ENCODE measurements at regions not wholly inside any gene's neighbourhood (a gene's known extent, or its start where the extent isn't known, plus 50 kb on each side); places are given as distances from the start of the nearest gene placed in this dataset.
"Not testable (repeated sequence)": the region's sequence is repeated elsewhere in the genome, so short reads cannot be mapped to it uniquely, and the experiment has no call there.

GRCh38 chr2:242053921-242054320 lies 184.4 kb downstream of the RTP5 start:
- Histone ChIP-seq H3K27me3 (no peaks in the 10 kb centered on the region), H3K9me3 (no peaks in the 10 kb centered on the region), H3K27ac (no peak overlapping the region), H3K4me2 (no peak overlapping the region), H3K4me3 (no peak overlapping the region), H3K36me3 (no peaks in the 10 kb centered on the region), H3K4me1 (no peaks in the 10 kb centered on the region), H3K9ac (no peak overlapping the region), H4K20me1 (no peaks in the 10 kb centered on the region)
- TF ChIP-seq Cebpa-rat (IDR thresholded peaks at IDR 0.05) = no peak

GRCh38 chr2:242054406-242054805 lies 184.9 kb downstream of the RTP5 start:
- TF ChIP-seq Cebpa-rat (IDR thresholded peaks at IDR 0.05) = no peak
- Histone ChIP-seq H3K27ac (no peak overlapping the region), H3K9me3 (no peaks in the 10 kb centered on the region), H4K20me1 (no peaks in the 10 kb centered on the region), H3K36me3 (no peaks in the 10 kb centered on the region), H3K9ac (no peak overlapping the region), H3K4me1 (no peaks in the 10 kb centered on the region), H3K4me2 (no peak overlapping the region), H3K4me3 (no peak overlapping the region), H3K27me3 (no peaks in the 10 kb centered on the region)

- no peaks in the 10 kb centered on the region for H3K27me3 ChIP-seq
These were observed 185.6 kb downstream of the RTP5 start for GRCh38 chr2:242054881-242055801.

GRCh38 chr2:242056026-242056425 lies 186.5 kb downstream of the RTP5 start:
- Histone ChIP-seq H4K20me1 (no peaks in the 10 kb centered on the region), H3K36me3 (no peaks in the 10 kb centered on the region), H3K9ac (no peak overlapping the region), H3K4me3 (no peak overlapping the region), H3K4me1 (no peaks in the 10 kb centered on the region), H3K4me2 (no peak overlapping the region), H3K27me3 (no peaks in the 10 kb centered on the region), H3K27ac (no peak overlapping the region), H3K9me3 (peaks cover 11% of the 10 kb centered on the region; the same call in 1 of the 2 replicates)
- no peak for TF ChIP-seq Cebpa-rat (IDR thresholded peaks at IDR 0.05)

More at GRCh38 chr2:242054881-242055801, 185.6 kb downstream of the RTP5 start:
- H3K4me1 ChIP-seq = no peaks in the 10 kb centered on the region
- no peak overlapping the region for H3K4me3 ChIP-seq
- 0 out of 2 replicates have a peak, but pooled peaks cover 3% of the 10 kb centered on the region for H3K9me3 ChIP-seq
- no peak for TF ChIP-seq Cebpa-rat (IDR thresholded peaks at IDR 0.05)
- H3K36me3 ChIP-seq = no peaks in the 10 kb centered on the region
- H3K9ac ChIP-seq = no peak overlapping the region
- H4K20me1 ChIP-seq = no peaks in the 10 kb centered on the region
- H3K4me2 ChIP-seq = no peak overlapping the region
- no peak overlapping the region for H3K27ac ChIP-seq

GRCh38 chr2:242056785-242057184 lies 187.3 kb downstream of the RTP5 start:
- Histone ChIP-seq H3K4me2 (no peak overlapping the region), H3K4me3 (no peak overlapping the region)
- no peak for TF ChIP-seq Cebpa-rat (IDR thresholded peaks at IDR 0.05)

GRCh38 chr2:242057379-242058040 lies 188.0 kb downstream of the RTP5 start:
- Histone ChIP-seq H3K9me3 (peaks cover 19% of the 10 kb centered on the region), H3K9ac (no peak overlapping the region), H3K4me3 (no peak overlapping the region), H3K27ac (no peak overlapping the region), H3K4me1 (no peaks in the 10 kb centered on the region), H3K27me3 (no peaks in the 10 kb centered on the region), H4K20me1 (no peaks in the 10 kb centered on the region), H3K4me2 (no peak overlapping the region), H3K36me3 (no peaks in the 10 kb centered on the region)
- no peak for TF ChIP-seq Cebpa-rat (IDR thresholded peaks at IDR 0.05)

More at GRCh38 chr2:242056785-242057184, 187.3 kb downstream of the RTP5 start:
- H3K27me3 ChIP-seq = no peaks in the 10 kb centered on the region
- no peaks in the 10 kb centered on the region for H3K4me1 ChIP-seq
- H3K9me3 ChIP-seq = peaks cover 14% of the 10 kb centered on the region
- no peaks in the 10 kb centered on the region for H4K20me1 ChIP-seq
- H3K36me3 ChIP-seq = no peaks in the 10 kb centered on the region
- no peak overlapping the region for H3K27ac ChIP-seq
- H3K9ac ChIP-seq = no peak overlapping the region

- Histone ChIP-seq H3K27me3 (no peaks in the 10 kb centered on the region), H3K36me3 (no peaks in the 10 kb centered on the region), H3K4me1 (no peaks in the 10 kb centered on the region), H3K4me2 (no peak overlapping the region), H3K4me3 (no peak overlapping the region), H3K9ac (no peak overlapping the region), H4K20me1 (no peaks in the 10 kb centered on the region), H3K27ac (no peak overlapping the region), H3K9me3 (peaks cover 25% of the 10 kb centered on the region)
- no peak for TF ChIP-seq Cebpa-rat (IDR thresholded peaks at IDR 0.05)
These were observed 188.7 kb downstream of the RTP5 start for GRCh38 chr2:242058116-242058680.

GRCh38 chr2:242059566-242059965 lies 190.0 kb downstream of the RTP5 start:
- Histone ChIP-seq H3K4me2 (no peak overlapping the region), H3K27ac (no peak overlapping the region), H3K4me3 (no peak overlapping the region), H4K20me1 (no peaks in the 10 kb centered on the region), H3K36me3 (no peaks in the 10 kb centered on the region), H3K4me1 (peaks cover 2% of the 10 kb centered on the region), H3K27me3 (no peaks in the 10 kb centered on the region), H3K9ac (no peak overlapping the region), H3K9me3 (peaks cover 25% of the 10 kb centered on the region)
- TF ChIP-seq Cebpa-rat (IDR thresholded peaks at IDR 0.05) = no peak

GRCh38 chr2:242060212-242060835 lies 190.8 kb downstream of the RTP5 start:
- Histone ChIP-seq H3K27ac (no peak overlapping the region), H3K4me1 (peaks cover 10% of the 10 kb centered on the region), H3K27me3 (no peaks in the 10 kb centered on the region), H3K4me3 (no peak overlapping the region), H3K9ac (no peak overlapping the region), H3K36me3 (no peaks in the 10 kb centered on the region), H3K4me2 (no peak overlapping the region), H4K20me1 (no peaks in the 10 kb centered on the region), H3K9me3 (peaks cover 25% of the 10 kb centered on the region)
- TF ChIP-seq Cebpa-rat (IDR thresholded peaks at IDR 0.05) = no peak

GRCh38 chr2:242061930-242062329 lies 192.4 kb downstream of the RTP5 start:
- H3K4me3 ChIP-seq, H3K36me3 ChIP-seq, H3K4me2 ChIP-seq, H4K20me1 ChIP-seq, H3K9ac ChIP-seq, H3K27ac ChIP-seq, H3K27me3 ChIP-seq: not testable (repeated sequence)
- Histone ChIP-seq H3K9me3 (peaks cover 25% of the 10 kb centered on the region), H3K4me1 (peaks cover 15% of the 10 kb centered on the region)
